Kidney (tissue), 13 donors: ENCODE measurements at regions not wholly inside any gene's neighbourhood (a gene's known extent, or its start where the extent isn't known, plus 50 kb on each side); places are given as distances from the start of the nearest gene placed in this dataset.

Source experiments
- DNase-seq, 5 donors: peaks; one replicate each; pipeline ENCODE4 v3.0.0-alpha.2; 2013 to 2020
- FAIRE-seq: peaks from 2 replicates; lab custom pipeline; 2012; peaks lifted over from hg19 to GRCh38; lab: Jason Lieb, UNC
- H3K27ac ChIP-seq, 2 donors: one replicate each; pipeline ENCODE4 v1.7.0; 2013; ENCODE audit warnings: low read depth in 2 of 2, low read length in 2 of 2, inconsistent platforms in 1 of 2
- H3K27me3 ChIP-seq: one replicate; pipeline ENCODE4 v1.7.1; 2013; ENCODE audit warnings: low read length, inconsistent platforms; ENCODE audit not compliant: control insufficient read depth, insufficient read depth
- H3K36me3 ChIP-seq, 3 donors: one replicate each; pipeline versions ENCODE4 v1.7.0 to v1.7.1; 2013; ENCODE audit warnings: low read length in 3 of 3, control low read depth in 1 of 3, inconsistent platforms in 1 of 3; ENCODE audit not compliant: insufficient read depth in 3 of 3, control insufficient read depth in 2 of 3
- H3K4me1 ChIP-seq, 3 donors: one replicate each; pipeline versions ENCODE4 v1.7.0 to v1.7.1; 2013; ENCODE audit warnings: low read length in 3 of 3, inconsistent platforms in 1 of 3, low read depth in 1 of 3; ENCODE audit not compliant: control insufficient read depth in 2 of 3, insufficient read depth in 2 of 3
- H3K4me3 ChIP-seq, 3 donors: one replicate each; pipeline versions ENCODE4 v1.7.0 to v1.8.1; 2013; ENCODE audit warnings: low read length in 3 of 3, control low read depth in 1 of 3, inconsistent platforms in 1 of 3
- H3K9ac ChIP-seq, 3 donors: one replicate each; pipeline versions ENCODE4 v1.7.0 to v1.7.1; 2013; ENCODE audit warnings: low read length in 3 of 3, control low read depth in 1 of 3, inconsistent platforms in 1 of 3
- H3K9me3 ChIP-seq, 3 donors: one replicate each; pipeline versions ENCODE4 v1.7.0 to v1.7.1; 2013; ENCODE audit warnings: low read length in 3 of 3, control low read depth in 1 of 3, inconsistent platforms in 1 of 3; ENCODE audit not compliant: control insufficient read depth in 2 of 3, insufficient read depth in 1 of 3
- intact Hi-C: fragments of 100-400 bp; cut with DNase I; formaldehyde crosslinking; loops from one replicate; pipeline ENCODE4 v1.11.1; 2022
- TF ChIP-seq, protein P1 (sequence below): IDR thresholded peaks from 3 replicates; pipeline ENCODE4 v1.5.1; 2012; ENCODE audit warnings: mild to moderate bottlenecking, moderate library complexity, borderline replicate concordance; ENCODE audit not compliant: insufficient read depth; ENCODE audit errors: extremely low read depth
- donor health status: control.
- donor health status: control.
- donor health status: control.
- donor health status: control.
- donor health status: control.
- donor health status: DM: yes; HTN: yes; CAD: no.
- donor health status: Normal renal cell carcinoma (clear cell type).

GRCh38 chr16:80283466-80284392, 257.1 kb upstream of the DYNLRB2 start:
- Histone ChIP-seq H3K36me3 (no peaks in the 10 kb centered on the region), H3K27ac (no peak overlapping the region), H3K4me1 (no peaks in the 10 kb centered on the region), H3K27me3 (no peaks in the 10 kb centered on the region), H3K9ac (no peak overlapping the region), H3K4me3 (no peak overlapping the region), H3K9me3 (no peaks in the 10 kb centered on the region)
- FAIRE-seq (no peak), DNase-seq (no peak)
- intact Hi-C loops = no loop called here
- TF ChIP-seq, protein P1, sequence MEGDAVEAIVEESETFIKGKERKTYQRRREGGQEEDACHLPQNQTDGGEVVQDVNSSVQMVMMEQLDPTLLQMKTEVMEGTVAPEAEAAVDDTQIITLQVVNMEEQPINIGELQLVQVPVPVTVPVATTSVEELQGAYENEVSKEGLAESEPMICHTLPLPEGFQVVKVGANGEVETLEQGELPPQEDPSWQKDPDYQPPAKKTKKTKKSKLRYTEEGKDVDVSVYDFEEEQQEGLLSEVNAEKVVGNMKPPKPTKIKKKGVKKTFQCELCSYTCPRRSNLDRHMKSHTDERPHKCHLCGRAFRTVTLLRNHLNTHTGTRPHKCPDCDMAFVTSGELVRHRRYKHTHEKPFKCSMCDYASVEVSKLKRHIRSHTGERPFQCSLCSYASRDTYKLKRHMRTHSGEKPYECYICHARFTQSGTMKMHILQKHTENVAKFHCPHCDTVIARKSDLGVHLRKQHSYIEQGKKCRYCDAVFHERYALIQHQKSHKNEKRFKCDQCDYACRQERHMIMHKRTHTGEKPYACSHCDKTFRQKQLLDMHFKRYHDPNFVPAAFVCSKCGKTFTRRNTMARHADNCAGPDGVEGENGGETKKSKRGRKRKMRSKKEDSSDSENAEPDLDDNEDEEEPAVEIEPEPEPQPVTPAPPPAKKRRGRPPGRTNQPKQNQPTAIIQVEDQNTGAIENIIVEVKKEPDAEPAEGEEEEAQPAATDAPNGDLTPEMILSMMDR = no peak

DNA sequence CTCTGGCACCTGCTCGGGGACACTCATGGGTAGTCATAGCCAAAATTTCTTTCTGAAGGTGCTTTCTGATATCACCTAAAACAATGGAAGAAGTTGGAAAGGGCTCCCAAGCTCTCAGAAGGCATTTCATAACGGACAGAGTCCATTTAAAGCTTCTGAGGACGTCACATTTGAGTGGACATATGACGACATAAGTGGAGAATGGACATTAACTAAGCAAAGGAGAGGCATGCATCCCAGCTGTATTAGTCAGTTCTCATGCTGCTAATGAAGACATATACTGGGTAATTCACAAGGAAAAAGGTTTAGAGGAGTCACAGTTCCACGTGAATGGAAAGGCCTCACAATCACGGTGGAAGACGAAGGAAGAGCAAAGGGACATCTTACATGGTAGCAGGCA, 260.2 kb upstream of the DYNLRB2 start:
- intact Hi-C loops = no loop called here
- Histone ChIP-seq H3K36me3 (no peaks in the 10 kb centered on the region), H3K4me3 (no peak overlapping the region), H3K27me3 (no peaks in the 10 kb centered on the region), H3K4me1 (no peaks in the 10 kb centered on the region), H3K9me3 (no peaks in the 10 kb centered on the region), H3K9ac (no peak overlapping the region), H3K27ac (no peak overlapping the region)
- no peak for FAIRE-seq
- DNase-seq = no peak
- TF ChIP-seq, protein P1 = no peak

- no peaks in the 10 kb centered on the region for H3K36me3 ChIP-seq
- no peaks in the 10 kb centered on the region for H3K4me1 ChIP-seq
- H3K4me3 ChIP-seq = no peak overlapping the region
- no peak overlapping the region for H3K9ac ChIP-seq
- H3K27me3 ChIP-seq = no peaks in the 10 kb centered on the region
- no peak for DNase-seq
- no peak for FAIRE-seq
- H3K9me3 ChIP-seq = no peaks in the 10 kb centered on the region
- intact Hi-C loops = no loop called here
- TF ChIP-seq, protein P1 = no peak
- H3K27ac ChIP-seq = no peak overlapping the region
Observed at GRCh38 chr16:80279656-80280055, 261.1 kb upstream of the DYNLRB2 start.

GRCh38 chr16:80277182-80277581, 263.6 kb upstream of the DYNLRB2 start:
- Histone ChIP-seq H3K27me3 (no peaks in the 10 kb centered on the region), H3K4me1 (no peaks in the 10 kb centered on the region), H3K9ac (no peak overlapping the region), H3K4me3 (no peak overlapping the region), H3K27ac (no peak overlapping the region), H3K36me3 (no peaks in the 10 kb centered on the region), H3K9me3 (no peaks in the 10 kb centered on the region)
- TF ChIP-seq, protein P1 = no peak
- DNase-seq (no peak), FAIRE-seq (no peak)
- intact Hi-C loops = no loop called here
